CD4-positive, alpha-beta memory T cell (primary cell): ENCODE measurements at regions not wholly inside any gene's neighbourhood (a gene's known extent, or its start where the extent isn't known, plus 50 kb on each side); places are given as distances from the start of the nearest gene placed in this dataset.

ENCODE experiments used
- CTCF ChIA-PET: fragments of 350-600 bp; sonication (Branson Sonifier 250); formaldehyde crosslinking; loops from one replicate; lab custom pipeline; 2021; ENCODE audit warnings: inconsistent platforms; ENCODE audit not compliant: partially characterized antibody; lab: Charles Lee
- POLR2A ChIA-PET: fragments of 350-600 bp; sonication (Branson Sonifier 250); formaldehyde crosslinking; loops from one replicate; lab custom pipeline; 2021; ENCODE audit not compliant: partially characterized antibody; lab: Charles Lee
- DNase-seq, 5 donors: peaks; one replicate each; pipeline versions ENCODE4 v3.0.0 to v3.0.0-alpha.2; 2020 to 2022; ENCODE audit warnings: mixed read lengths in 1 of 5
- H3K27ac ChIP-seq: one replicate; pipeline ENCODE4 v1.7.0; 2013; ENCODE audit warnings: low read depth, low read length
- H3K27me3 ChIP-seq: 2 replicates; pipeline ENCODE4 v1.7.0; 2013; ENCODE audit warnings: mild to moderate bottlenecking, low read length, moderate library complexity; ENCODE audit not compliant: insufficient read depth
- H3K36me3 ChIP-seq: 2 replicates; pipeline ENCODE4 v1.7.0; 2013; ENCODE audit warnings: mild to moderate bottlenecking, low read length, moderate library complexity; ENCODE audit not compliant: insufficient read depth
- H3K4me1 ChIP-seq: 2 replicates; pipeline ENCODE4 v1.7.0; 2013; ENCODE audit warnings: mild to moderate bottlenecking, low read length, moderate library complexity; ENCODE audit not compliant: insufficient read depth
- H3K4me3 ChIP-seq, 2 donors: one replicate each; pipeline ENCODE4 v1.7.0; 2013; ENCODE audit warnings: low read length in 2 of 2, mild to moderate bottlenecking in 1 of 2
- H3K9me3 ChIP-seq, 2 donors: one replicate each; pipeline ENCODE4 v1.7.0; 2013; ENCODE audit warnings: low read length in 2 of 2, control low read depth in 1 of 2; ENCODE audit not compliant: control insufficient read depth in 1 of 2
- H3K27ac Mint-ChIP-seq, 7 donors: one replicate each; pipeline ENCODE4 v1.8.0; 2020 to 2021; ENCODE audit warnings: mixed read lengths in 7 of 7, mild to moderate bottlenecking in 6 of 7, inconsistent platforms in 3 of 7, moderate library complexity in 3 of 7
- H3K27me3 Mint-ChIP-seq, 2 donors: one replicate each; pipeline ENCODE4 v1.8.0; 2020 to 2021; ENCODE audit warnings: mixed read lengths in 2 of 2
- H3K36me3 Mint-ChIP-seq, 2 donors: one replicate each; pipeline ENCODE4 v1.8.0; 2020 to 2021; ENCODE audit warnings: mixed read lengths in 2 of 2, inconsistent platforms in 1 of 2, mild to moderate bottlenecking in 1 of 2
- H3K4me1 Mint-ChIP-seq, 4 donors: one replicate each; pipeline ENCODE4 v1.8.0; 2020 to 2021; ENCODE audit warnings: mixed read lengths in 4 of 4, mild to moderate bottlenecking in 1 of 4
- H3K4me3 Mint-ChIP-seq, 8 donors: one replicate each; pipeline ENCODE4 v1.8.0; 2020 to 2021; ENCODE audit warnings: mixed read lengths in 8 of 8, mild to moderate bottlenecking in 7 of 8, moderate library complexity in 6 of 8, inconsistent platforms in 3 of 8
- H3K9me3 Mint-ChIP-seq, 8 donors: one replicate each; pipeline ENCODE4 v1.8.0; 2020 to 2021; ENCODE audit warnings: mixed read lengths in 8 of 8, mild to moderate bottlenecking in 5 of 8, inconsistent platforms in 3 of 8, moderate library complexity in 1 of 8
- intact Hi-C: fragments of 100-400 bp; cut with micrococcal nuclease; formaldehyde crosslinking; loops from one replicate; pipeline ENCODE4 v1.15.1; 2023

DNA sequence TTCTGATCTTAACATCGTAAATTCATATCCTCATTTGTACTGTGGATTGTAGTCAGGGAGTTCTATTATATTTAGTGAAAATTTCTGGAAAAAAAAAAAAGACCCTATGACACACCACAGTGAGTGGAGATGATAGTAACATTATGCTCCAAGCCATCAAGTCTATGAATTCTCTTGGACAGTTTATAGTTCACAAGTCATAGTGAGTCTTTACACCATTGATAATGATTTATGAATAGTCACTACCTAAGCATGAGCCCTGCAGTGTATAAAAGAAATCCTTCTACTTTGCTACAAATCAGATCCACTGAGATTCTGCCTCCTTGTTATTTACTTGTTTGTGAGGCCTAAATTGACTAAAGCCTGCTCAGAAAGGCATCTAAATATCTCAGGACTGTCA, 772.2 kb upstream of the NOVA1 start:
- Mint-ChIP-seq H3K4me1 (no peaks in the 10 kb centered on the region), H3K27me3 (no peaks in the 10 kb centered on the region), H3K4me3 (no peak overlapping the region), H3K27ac (no peak overlapping the region), H3K36me3 (no peaks in the 10 kb centered on the region), H3K9me3 (peaks cover 1 to 23% (median 9%) of the 10 kb centered on the region in 8 donors)
- no peaks in the 10 kb centered on the region for H3K27me3 ChIP-seq
- no peaks in the 10 kb centered on the region for H3K4me1 ChIP-seq
- no peaks in the 10 kb centered on the region for H3K9me3 ChIP-seq
- intact Hi-C loops: no loop called here
- POLR2A ChIA-PET: no interaction called here
- H3K4me3 ChIP-seq: no peak overlapping the region
- no peaks in the 10 kb centered on the region for H3K36me3 ChIP-seq
- no peak for DNase-seq
- CTCF ChIA-PET: no interaction called here
- no peak overlapping the region for H3K27ac ChIP-seq

DNA sequence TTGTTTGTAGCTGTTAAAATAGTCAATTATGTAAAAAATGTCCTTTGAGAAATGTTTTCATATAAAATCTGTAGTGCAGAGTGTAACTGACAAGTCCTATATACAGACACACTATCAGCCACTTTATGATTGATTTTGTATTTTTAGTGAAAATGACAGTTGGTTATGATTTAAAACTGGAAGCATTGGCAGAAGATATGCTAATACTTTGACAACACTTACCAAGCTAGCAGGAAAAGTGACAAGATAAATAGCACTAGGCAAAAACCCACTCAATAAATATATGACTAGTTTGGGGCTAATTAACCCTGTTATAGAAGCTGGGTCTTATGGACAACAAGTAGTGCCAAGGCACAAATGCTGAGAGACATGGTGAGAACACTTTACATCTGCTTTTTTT, 772.9 kb upstream of the NOVA1 start:
- Mint-ChIP-seq H3K27me3 (no peaks in the 10 kb centered on the region), H3K4me3 (no peak overlapping the region), H3K9me3 (peaks cover 1 to 24% (median 9%) of the 10 kb centered on the region in 8 donors), H3K4me1 (no peaks in the 10 kb centered on the region), H3K36me3 (no peaks in the 10 kb centered on the region), H3K27ac (no peak overlapping the region)
- ChIA-PET CTCF (no interaction called here), POLR2A (no interaction called here)
- H3K4me3 ChIP-seq: no peak overlapping the region
- intact Hi-C loops: no loop called here
- DNase-seq: no peak
- H3K36me3 ChIP-seq: no peaks in the 10 kb centered on the region
- no peaks in the 10 kb centered on the region for H3K4me1 ChIP-seq
- H3K9me3 ChIP-seq: no peaks in the 10 kb centered on the region
- no peak overlapping the region for H3K27ac ChIP-seq
- no peaks in the 10 kb centered on the region for H3K27me3 ChIP-seq

DNA sequence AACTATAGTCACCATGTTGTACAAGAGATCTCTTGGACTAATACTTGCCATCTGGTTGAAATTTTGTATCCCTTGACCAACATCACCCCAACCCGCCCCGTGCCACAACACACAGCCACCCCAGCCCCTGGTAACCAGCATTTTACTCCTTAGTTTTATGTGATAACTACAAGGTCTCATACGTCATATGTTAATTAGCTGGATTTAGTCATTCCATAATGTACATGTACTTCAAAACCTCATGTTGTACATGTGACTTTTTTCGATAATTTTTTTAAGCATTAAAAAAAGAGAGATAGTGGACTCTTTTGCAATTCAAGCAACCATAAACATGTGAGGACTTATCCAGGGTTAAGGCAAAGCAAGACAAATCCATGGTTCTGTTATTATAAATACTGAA, 773.4 kb upstream of the NOVA1 start:
- no peak overlapping the region for H3K27ac Mint-ChIP-seq
- POLR2A ChIA-PET: no interaction called here

GRCh38 chr14:27371868-27372267, 774.0 kb upstream of the NOVA1 start:
- Mint-ChIP-seq H3K27me3 (no peaks in the 10 kb centered on the region), H3K4me3 (no peak overlapping the region), H3K4me1 (no peaks in the 10 kb centered on the region), H3K27ac (no peak overlapping the region), H3K9me3 (peaks cover 1 to 18% (median 9%) of the 10 kb centered on the region in 8 donors), H3K36me3 (no peaks in the 10 kb centered on the region)
- intact Hi-C loops: no loop called here
- Histone ChIP-seq H3K27me3 (no peaks in the 10 kb centered on the region), H3K27ac (no peak overlapping the region), H3K4me1 (no peaks in the 10 kb centered on the region), H3K4me3 (no peak overlapping the region), H3K9me3 (no peaks in the 10 kb centered on the region), H3K36me3 (no peaks in the 10 kb centered on the region)
- no peak for DNase-seq
- ChIA-PET POLR2A (no interaction called here), CTCF (no interaction called here)

More for the DNA sequence above, 773.4 kb upstream of the NOVA1 start:
- H3K4me1 ChIP-seq: no peaks in the 10 kb centered on the region
- intact Hi-C loops: no loop called here
- H3K27me3 ChIP-seq: no peaks in the 10 kb centered on the region
- H3K36me3 Mint-ChIP-seq: no peaks in the 10 kb centered on the region
- no peak for DNase-seq
- H3K4me3 Mint-ChIP-seq: no peak overlapping the region
- no peak overlapping the region for H3K4me3 ChIP-seq
- H3K27ac ChIP-seq: no peak overlapping the region
- H3K9me3 Mint-ChIP-seq: peaks cover 1 to 22% (median 7%) of the 10 kb centered on the region in 8 donors
- H3K4me1 Mint-ChIP-seq: no peaks in the 10 kb centered on the region
- H3K36me3 ChIP-seq: no peaks in the 10 kb centered on the region
- CTCF ChIA-PET: no interaction called here
- no peaks in the 10 kb centered on the region for H3K27me3 Mint-ChIP-seq
- H3K9me3 ChIP-seq: no peaks in the 10 kb centered on the region

- Histone ChIP-seq H3K4me1 (no peaks in the 10 kb centered on the region), H3K27me3 (no peaks in the 10 kb centered on the region), H3K9me3 (no peaks in the 10 kb centered on the region), H3K36me3 (no peaks in the 10 kb centered on the region), H3K27ac (no peak overlapping the region), H3K4me3 (no peak overlapping the region)
- POLR2A ChIA-PET: no interaction called here
- Mint-ChIP-seq H3K4me3 (no peak overlapping the region), H3K4me1 (no peaks in the 10 kb centered on the region), H3K27me3 (no peaks in the 10 kb centered on the region), H3K27ac (no peak overlapping the region), H3K36me3 (no peaks in the 10 kb centered on the region), H3K9me3 (peaks cover 6 to 21% (median 12%) of the 10 kb centered on the region in 8 donors)
- intact Hi-C loops: no loop called here
- no peak for DNase-seq
- CTCF ChIA-PET: no interaction called here
Observed at GRCh38 chr14:27372771-27373170, 774.9 kb upstream of the NOVA1 start.

GRCh38 chr14:27384124-27384523, 786.3 kb upstream of the NOVA1 start:
- intact Hi-C loops: no loop called here
- no peak overlapping the region for H3K27ac Mint-ChIP-seq

DNA sequence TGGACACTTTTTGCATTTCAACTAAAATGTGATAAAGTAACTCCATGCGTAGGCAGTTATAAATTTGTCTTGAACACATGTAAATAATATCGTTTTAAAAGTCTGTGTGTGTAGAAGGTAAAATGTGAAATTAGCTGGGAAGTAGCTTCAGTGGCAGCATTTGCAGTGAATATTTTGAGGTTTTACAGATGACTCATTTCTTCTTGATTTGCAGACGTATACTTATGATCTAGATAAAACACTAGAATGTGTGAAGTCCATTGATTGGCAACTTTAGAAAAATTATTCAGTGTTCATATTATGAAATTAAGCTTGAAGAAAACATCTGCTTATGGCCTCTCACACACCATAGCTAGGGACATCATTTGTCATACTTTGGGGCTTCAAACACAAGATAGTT, 788.6 kb upstream of the NOVA1 start:
- no peaks in the 10 kb centered on the region for H3K4me1 Mint-ChIP-seq
- Histone ChIP-seq H3K9me3 (no peaks in the 10 kb centered on the region), H3K27me3 (no peaks in the 10 kb centered on the region), H3K4me1 (no peaks in the 10 kb centered on the region), H3K27ac (no peak overlapping the region), H3K36me3 (no peaks in the 10 kb centered on the region), H3K4me3 (no peak overlapping the region)
- intact Hi-C loops: no loop called here
- no peak overlapping the region for H3K4me3 Mint-ChIP-seq
- DNase-seq: no peak
- CTCF ChIA-PET: no interaction called here
- POLR2A ChIA-PET: no interaction called here
- H3K36me3 Mint-ChIP-seq: no peaks in the 10 kb centered on the region
- H3K27me3 Mint-ChIP-seq: no peaks in the 10 kb centered on the region
- H3K9me3 Mint-ChIP-seq: peaks cover 0 to 28% (median 6%) of the 10 kb centered on the region in 8 donors
- no peak overlapping the region for H3K27ac Mint-ChIP-seq

More at GRCh38 chr14:27384124-27384523, 786.3 kb upstream of the NOVA1 start:
- H3K27me3 Mint-ChIP-seq: no peaks in the 10 kb centered on the region
- H3K9me3 Mint-ChIP-seq: peaks cover 0 to 22% (median 8%) of the 10 kb centered on the region in 8 donors
- ChIA-PET CTCF (no interaction called here), POLR2A (no interaction called here)
- Histone ChIP-seq H3K4me3 (no peak overlapping the region), H3K4me1 (no peaks in the 10 kb centered on the region), H3K27me3 (no peaks in the 10 kb centered on the region), H3K9me3 (no peaks in the 10 kb centered on the region), H3K36me3 (no peaks in the 10 kb centered on the region), H3K27ac (no peak overlapping the region)
- DNase-seq: no peak
- no peak overlapping the region for H3K4me3 Mint-ChIP-seq
- no peaks in the 10 kb centered on the region for H3K4me1 Mint-ChIP-seq
- no peaks in the 10 kb centered on the region for H3K36me3 Mint-ChIP-seq

DNA sequence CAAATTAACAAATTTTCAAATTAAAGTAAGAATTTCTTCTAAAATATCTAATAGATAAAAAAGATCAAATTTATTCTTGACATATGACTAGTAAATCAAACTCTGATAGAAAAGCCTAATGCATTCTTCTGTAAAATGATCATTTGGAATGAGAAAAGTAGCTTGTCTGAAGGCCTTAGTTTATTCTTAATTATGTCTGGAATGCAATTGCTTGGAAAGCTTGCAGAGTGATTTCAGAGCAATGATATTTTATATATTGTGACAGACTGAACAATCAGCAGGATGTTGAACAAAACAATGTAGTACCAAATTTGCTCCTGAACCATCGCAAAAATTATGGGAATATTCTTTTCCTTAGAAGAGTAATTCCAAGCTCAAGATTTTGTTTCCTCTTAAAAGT, 789.6 kb upstream of the NOVA1 start:
- Histone ChIP-seq H3K36me3 (no peaks in the 10 kb centered on the region), H3K4me3 (no peak overlapping the region), H3K27ac (no peak overlapping the region), H3K4me1 (no peaks in the 10 kb centered on the region), H3K9me3 (no peaks in the 10 kb centered on the region), H3K27me3 (no peaks in the 10 kb centered on the region)
- H3K27ac Mint-ChIP-seq: no peak overlapping the region
- no peaks in the 10 kb centered on the region for H3K27me3 Mint-ChIP-seq
- ChIA-PET POLR2A (no interaction called here), CTCF (no interaction called here)
- H3K4me1 Mint-ChIP-seq: no peaks in the 10 kb centered on the region
- H3K9me3 Mint-ChIP-seq: peaks cover 0 to 28% (median 7%) of the 10 kb centered on the region in 8 donors
- H3K36me3 Mint-ChIP-seq: no peaks in the 10 kb centered on the region
- DNase-seq: no peak
- intact Hi-C loops: no loop called here
- no peak overlapping the region for H3K4me3 Mint-ChIP-seq
